ENCODE measurements at regions not wholly inside any gene's neighbourhood (a gene's known extent, or its start where the extent isn't known, plus 50 kb on each side); places are given as distances from the start of the nearest gene placed in this dataset.

DNA sequence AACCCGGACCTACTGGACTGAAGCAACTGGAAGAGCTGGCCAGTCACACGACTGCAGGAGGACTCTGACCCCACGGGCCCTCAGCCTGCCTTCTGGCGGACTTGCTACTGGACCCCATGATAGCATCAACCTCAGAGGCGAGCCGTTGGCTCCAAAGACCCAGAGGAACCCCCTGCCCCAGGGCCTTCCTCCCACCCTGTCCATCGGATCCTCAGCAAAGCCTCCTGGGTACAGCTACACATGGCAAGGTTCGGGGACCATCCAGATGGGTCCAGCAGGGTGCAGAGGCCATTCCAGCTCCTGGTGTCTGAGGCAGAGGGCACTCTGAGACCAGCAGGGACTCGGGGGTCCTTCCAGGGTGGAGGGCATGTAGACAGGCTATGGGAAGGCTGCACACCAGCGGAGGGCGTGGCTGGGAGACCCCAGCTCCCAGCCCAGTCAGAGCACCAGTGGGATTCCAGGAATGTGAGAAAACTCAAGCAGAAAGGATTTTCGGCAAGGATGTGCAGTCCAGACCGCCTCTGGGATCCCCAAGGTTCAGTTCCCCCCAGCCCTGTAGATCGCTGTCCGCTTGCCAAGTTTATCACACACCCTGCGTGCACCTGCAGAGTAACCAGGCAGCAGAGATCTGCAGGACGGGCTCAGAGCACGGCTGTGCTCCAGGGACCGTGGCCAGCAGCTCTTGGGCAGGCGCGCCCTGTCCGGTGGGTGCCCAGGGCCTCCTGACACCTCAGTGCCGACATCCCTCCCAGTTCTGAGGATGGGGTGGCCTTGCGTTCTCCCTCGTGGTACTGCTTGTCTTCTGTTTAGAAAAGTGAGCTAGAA is 89.8 kb upstream of the PPP2R2D start:
- Histone ChIP-seq H3K79me2 (ENCODE audit: insufficient read depth, low read depth) (no peaks in the 10 kb centered on the region), H3K4me1 (ENCODE audit: low read depth, poor library complexity, severe bottlenecking) (no peaks in the 10 kb centered on the region), H3K36me3 (ENCODE audit: insufficient read depth) (no peaks in the 10 kb centered on the region), H2AFZ (ENCODE audit: low read depth) (no peak overlapping the region), H3K4me3 (IDR thresholded peaks at IDR 0.05; ENCODE audit: insufficient read depth, low read depth, low read length) (no peak overlapping the region), H3K9ac (no peak overlapping the region), H3K27me3 (ENCODE audit: insufficient read depth, low read depth) (peaks cover 10% of the 10 kb centered on the region; the same call in 1 of the 2 replicates), H3K27ac (no peak overlapping the region), H3K4me2 (no peak overlapping the region), H4K20me1 (ENCODE audit: insufficient read depth) (no peaks in the 10 kb centered on the region)
- TF ChIP-seq, protein P1, sequence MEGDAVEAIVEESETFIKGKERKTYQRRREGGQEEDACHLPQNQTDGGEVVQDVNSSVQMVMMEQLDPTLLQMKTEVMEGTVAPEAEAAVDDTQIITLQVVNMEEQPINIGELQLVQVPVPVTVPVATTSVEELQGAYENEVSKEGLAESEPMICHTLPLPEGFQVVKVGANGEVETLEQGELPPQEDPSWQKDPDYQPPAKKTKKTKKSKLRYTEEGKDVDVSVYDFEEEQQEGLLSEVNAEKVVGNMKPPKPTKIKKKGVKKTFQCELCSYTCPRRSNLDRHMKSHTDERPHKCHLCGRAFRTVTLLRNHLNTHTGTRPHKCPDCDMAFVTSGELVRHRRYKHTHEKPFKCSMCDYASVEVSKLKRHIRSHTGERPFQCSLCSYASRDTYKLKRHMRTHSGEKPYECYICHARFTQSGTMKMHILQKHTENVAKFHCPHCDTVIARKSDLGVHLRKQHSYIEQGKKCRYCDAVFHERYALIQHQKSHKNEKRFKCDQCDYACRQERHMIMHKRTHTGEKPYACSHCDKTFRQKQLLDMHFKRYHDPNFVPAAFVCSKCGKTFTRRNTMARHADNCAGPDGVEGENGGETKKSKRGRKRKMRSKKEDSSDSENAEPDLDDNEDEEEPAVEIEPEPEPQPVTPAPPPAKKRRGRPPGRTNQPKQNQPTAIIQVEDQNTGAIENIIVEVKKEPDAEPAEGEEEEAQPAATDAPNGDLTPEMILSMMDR (conservative IDR thresholded peaks at IDR 0.05; ENCODE audit: low read depth, low read length): no peak

DNA sequence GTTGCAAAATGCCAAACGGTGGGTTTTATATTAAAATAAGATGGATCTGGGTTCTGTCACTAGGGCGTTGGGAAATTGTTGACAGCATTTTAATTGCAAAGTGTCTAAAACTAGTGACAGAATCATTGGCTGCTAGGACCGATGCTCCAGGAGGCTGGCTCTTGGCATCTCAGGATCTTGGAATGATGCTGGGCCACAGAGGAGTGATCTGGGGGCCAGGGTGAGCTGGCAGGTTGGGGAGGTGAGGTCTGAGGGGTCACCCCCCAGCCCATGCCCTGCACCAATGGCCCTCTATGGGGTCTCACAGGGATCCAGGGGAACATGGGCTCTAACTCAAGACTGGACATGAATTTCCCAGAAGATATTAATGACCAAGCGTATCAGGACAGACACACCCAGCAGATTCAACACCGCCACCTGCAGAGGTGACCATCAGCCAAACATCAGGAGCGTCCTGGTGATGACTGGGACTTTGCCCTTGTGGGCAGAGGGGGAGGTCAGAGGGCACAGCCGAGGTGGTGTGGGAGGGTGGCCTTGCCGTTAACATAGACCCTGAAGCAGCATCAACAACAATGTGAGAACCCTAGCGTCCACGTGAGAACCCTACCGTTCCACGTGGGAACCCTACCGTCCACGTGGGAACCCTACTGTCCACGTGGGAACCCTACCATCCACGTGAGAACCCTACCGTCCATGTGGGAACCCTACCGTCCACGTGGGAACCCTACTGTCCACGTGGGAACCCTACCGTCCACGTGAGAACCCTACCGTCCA is 89.0 kb upstream of the PPP2R2D start:
- Histone ChIP-seq H3K79me2 (ENCODE audit: insufficient read depth, low read depth) (no peaks in the 10 kb centered on the region), H3K27ac (no peak overlapping the region), H3K27me3 (ENCODE audit: insufficient read depth, low read depth) (peaks cover 12% of the 10 kb centered on the region; the same call in 1 of the 2 replicates), H3K9ac (no peak overlapping the region), H2AFZ (ENCODE audit: low read depth) (no peak overlapping the region), H3K36me3 (ENCODE audit: insufficient read depth) (no peaks in the 10 kb centered on the region), H3K4me1 (ENCODE audit: low read depth, poor library complexity, severe bottlenecking) (no peaks in the 10 kb centered on the region), H3K4me3 (IDR thresholded peaks at IDR 0.05; ENCODE audit: insufficient read depth, low read depth, low read length) (no peak overlapping the region), H4K20me1 (ENCODE audit: insufficient read depth) (no peaks in the 10 kb centered on the region), H3K4me2 (no peak overlapping the region)
- TF ChIP-seq, protein P1 (conservative IDR thresholded peaks at IDR 0.05; ENCODE audit: low read depth, low read length): no peak

DNA sequence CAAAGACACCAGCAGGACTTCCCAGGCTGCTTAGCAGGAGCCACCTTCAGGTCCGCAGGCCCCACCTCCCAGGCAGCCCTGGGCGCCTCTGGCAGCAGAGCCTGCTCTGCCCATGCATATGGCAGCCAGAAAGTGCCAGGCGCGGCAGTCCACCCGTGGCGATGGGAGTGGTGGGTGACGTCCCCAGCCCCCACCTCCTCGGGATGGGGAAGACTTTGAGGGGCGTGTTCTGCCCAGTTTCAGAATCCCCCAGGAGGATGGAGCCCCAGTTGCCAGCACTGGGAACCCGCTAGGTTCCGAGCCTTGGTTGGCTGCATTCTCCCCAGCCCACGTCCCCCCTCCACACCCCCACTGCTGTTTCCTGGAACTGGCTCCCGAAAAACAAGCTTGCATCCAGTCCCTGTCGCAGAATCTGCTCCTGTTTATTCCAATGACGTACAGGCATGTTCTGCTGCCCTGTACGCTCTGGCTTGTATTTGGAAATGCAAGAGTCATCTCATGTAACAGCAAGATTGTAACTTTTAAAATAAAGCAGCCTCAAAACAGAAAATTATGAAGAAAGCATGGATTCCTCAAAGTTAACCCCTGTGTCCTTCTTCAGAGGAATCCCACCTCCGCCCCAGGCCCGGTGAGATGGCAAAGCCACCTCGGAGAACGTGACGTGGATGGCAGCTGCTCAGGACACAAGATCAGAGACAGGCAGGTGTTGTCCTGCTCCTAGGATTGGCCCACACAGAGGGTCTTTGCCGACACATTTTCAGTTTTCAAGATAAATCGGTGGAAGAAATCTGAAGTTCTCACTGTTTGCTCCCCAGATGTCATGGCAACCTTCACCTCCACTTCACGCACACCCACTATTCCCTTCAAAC is 87.8 kb upstream of the PPP2R2D start:
- no peak overlapping the region for H3K27ac ChIP-seq
- H3K4me1 ChIP-seq (ENCODE audit: low read depth, poor library complexity, severe bottlenecking): no peaks in the 10 kb centered on the region
- no peak overlapping the region for H3K9ac ChIP-seq
- no peak overlapping the region for H3K4me3 ChIP-seq (IDR thresholded peaks at IDR 0.05; ENCODE audit: insufficient read depth, low read depth, low read length)
- TF ChIP-seq, protein P1 (conservative IDR thresholded peaks at IDR 0.05; ENCODE audit: low read depth, low read length): no peak
- H4K20me1 ChIP-seq (ENCODE audit: insufficient read depth): no peaks in the 10 kb centered on the region
- no peak overlapping the region for H3K4me2 ChIP-seq
- H3K79me2 ChIP-seq (ENCODE audit: insufficient read depth, low read depth): no peaks in the 10 kb centered on the region
- H3K36me3 ChIP-seq (ENCODE audit: insufficient read depth): no peaks in the 10 kb centered on the region
- peaks cover 15% of the 10 kb centered on the region; the same call in 1 of the 2 replicates for H3K27me3 ChIP-seq (ENCODE audit: insufficient read depth, low read depth)
- H2AFZ ChIP-seq (ENCODE audit: low read depth): no peak overlapping the region

DNA sequence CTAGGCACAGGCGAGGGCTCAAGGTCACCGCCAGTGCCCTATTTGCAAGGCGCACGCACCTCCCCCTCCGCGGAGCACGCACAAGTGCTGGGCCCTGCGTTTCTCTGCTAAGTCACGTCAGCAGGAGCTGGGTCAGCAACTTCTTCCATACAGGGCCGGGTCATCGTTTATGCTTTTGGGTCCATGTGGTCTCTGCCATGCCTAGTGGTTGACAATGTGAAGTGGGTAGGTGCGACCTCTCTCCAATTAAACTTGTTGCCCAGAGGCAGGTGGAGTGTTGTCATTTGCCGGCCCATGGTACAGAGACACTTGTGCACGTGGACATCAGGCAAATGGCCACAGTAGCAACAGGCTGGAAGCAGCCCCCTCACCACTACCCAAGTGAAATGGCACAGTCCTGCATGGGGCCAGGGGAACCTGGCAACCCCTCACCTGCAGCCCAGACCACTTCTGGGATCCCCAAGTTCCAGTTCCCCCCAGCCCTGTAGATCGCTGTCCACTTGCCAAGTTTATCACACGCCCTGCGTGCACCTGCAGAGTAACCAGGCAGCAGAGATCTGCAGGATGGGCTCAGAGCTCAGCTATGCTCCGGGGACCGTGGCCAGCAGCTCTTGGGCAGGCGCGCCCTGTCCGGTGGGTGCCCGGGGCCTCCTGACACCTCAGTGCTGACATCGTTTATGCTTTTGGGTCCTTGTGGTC is 86.1 kb upstream of the PPP2R2D start:
- no peak overlapping the region for H2AFZ ChIP-seq (ENCODE audit: low read depth)
- H3K4me3 ChIP-seq (IDR thresholded peaks at IDR 0.05; ENCODE audit: insufficient read depth, low read depth, low read length): no peak overlapping the region
- H4K20me1 ChIP-seq (ENCODE audit: insufficient read depth): no peaks in the 10 kb centered on the region
- no peaks in the 10 kb centered on the region for H3K4me1 ChIP-seq (ENCODE audit: low read depth, poor library complexity, severe bottlenecking)
- no peaks in the 10 kb centered on the region for H3K79me2 ChIP-seq (ENCODE audit: insufficient read depth, low read depth)
- no peak overlapping the region for H3K27ac ChIP-seq
- H3K9ac ChIP-seq: no peak overlapping the region
- no peak overlapping the region for H3K4me2 ChIP-seq
- TF ChIP-seq, protein P1 (conservative IDR thresholded peaks at IDR 0.05; ENCODE audit: low read depth, low read length): no peak
- no peaks in the 10 kb centered on the region for H3K36me3 ChIP-seq (ENCODE audit: insufficient read depth)
- peaks cover 15% of the 10 kb centered on the region; the same call in 1 of the 2 replicates for H3K27me3 ChIP-seq (ENCODE audit: insufficient read depth, low read depth)
